A549 (cell line): ENCODE measurements at regions not wholly inside any gene's neighbourhood (a gene's known extent, or its start where the extent isn't known, plus 50 kb on each side); places are given as distances from the start of the nearest gene placed in this dataset.

Experiments
- ATAC-seq, 2 experiments: fragments of 200-7000 bp in 1 of 2; fragments of >200 bp in 1 of 2; cut with Nextera tagmentation in 1 of 2; cut with Tn5 transposase in 1 of 2; 3 replicates each; pipeline versions ENCODE4 v1.8.0 to v1.9.1; 2018 to 2020; ENCODE audit warnings: mild to moderate bottlenecking in 1 of 2, moderate library complexity in 1 of 2
- CTCF ChIA-PET: fragments of 300-600 bp; sonication (Branson Sonifier 250); formaldehyde crosslinking; extraction: SDS; loops from one replicate; lab custom pipeline; 2021; ENCODE audit warnings: antibody characterized with exemption, inconsistent platforms; lab: Yijun Ruan, JAX
- POLR2A ChIA-PET: fragments of 350-600 bp; formaldehyde crosslinking; extraction: SDS; loops from one replicate; lab custom pipeline; 2021; ENCODE audit warnings: antibody characterized with exemption, inconsistent platforms; lab: Yijun Ruan, JAX
- DNase-seq, 2 experiments: peaks; one replicate each; pipeline versions ENCODE4 v3.0.0 to v3.0.0-alpha.2; 2011 to 2016; ENCODE audit warnings: low read depth in 1 of 2, low spot score in 1 of 2
- FAIRE-seq: peaks from 2 replicates; lab custom pipeline; 2011; peaks lifted over from hg19 to GRCh38; lab: Jason Lieb, UNC
- H3K27ac ChIP-seq, 2 experiments: fragments of >200 bp; sonication (Bioruptor Twin); formaldehyde crosslinking; 3 replicates each; pipeline ENCODE4 v1.5.1; 2016 to 2017
- H3K4me1 ChIP-seq: fragments of >200 bp; sonication (Bioruptor Twin); formaldehyde crosslinking; 3 replicates; pipeline ENCODE4 v1.6.1; 2016
- H3K4me2 ChIP-seq: fragments of >200 bp; sonication (Bioruptor Twin); formaldehyde crosslinking; 3 replicates; pipeline ENCODE4 v1.6.1; 2016
- H3K4me3 ChIP-seq: fragments of >200 bp; sonication (Bioruptor Twin); formaldehyde crosslinking; 3 replicates; pipeline ENCODE4 v1.5.1; 2016
- H3K9me3 ChIP-seq: fragments of >200 bp; sonication (Bioruptor Twin); formaldehyde crosslinking; 3 replicates; pipeline ENCODE4 v1.6.1; 2016
- BCL3 ChIP-seq: fragments of >200 bp; sonication (Bioruptor Twin); formaldehyde crosslinking; IDR thresholded peaks from 3 replicates; pipeline ENCODE4 v1.6.1; 2016
- BHLHE40 ChIP-seq: IDR thresholded peaks from 2 replicates; pipeline ENCODE4 v1.6.1; 2012; ENCODE audit warnings: low read depth, low read length, inconsistent platforms
- CHD2 ChIP-seq: fragments of 150-350 bp; IDR thresholded peaks from 2 replicates; pipeline ENCODE4 v1.6.1; 2014; ENCODE audit warnings: low read length; ENCODE audit not compliant: partially characterized antibody
- E2F6 ChIP-seq: IDR thresholded peaks from 2 replicates; pipeline ENCODE4 v1.6.1; 2012; ENCODE audit warnings: low read depth, borderline replicate concordance
- ESRRA ChIP-seq: fragments of 150-350 bp; IDR thresholded peaks from 2 replicates; pipeline ENCODE4 v1.6.1; 2014; ENCODE audit warnings: mild to moderate bottlenecking, low read length, borderline replicate concordance
- FOSB ChIP-seq: fragments of 250-450 bp; sonication (Bioruptor Pico); IDR thresholded peaks from 2 replicates; pipeline ENCODE4 v1.5.0; 2020; ENCODE audit warnings: mild to moderate bottlenecking, moderate library complexity
- HES2 ChIP-seq: fragments of >200 bp; sonication (Bioruptor Twin); formaldehyde crosslinking; IDR thresholded peaks from 2 replicates; pipeline ENCODE4 v1.6.1; 2016
- HEYL ChIP-seq: fragments of 250-450 bp; sonication (Bioruptor Pico); IDR thresholded peaks from 2 replicates; pipeline ENCODE4 v1.8.0; 2021; ENCODE audit warnings: mild to moderate bottlenecking, moderate library complexity
- HOXA7 ChIP-seq: fragments of 250-450 bp; sonication (Bioruptor Pico); IDR thresholded peaks from 2 replicates; pipeline ENCODE4 v1.5.0; 2020; ENCODE audit warnings: mild to moderate bottlenecking, moderate library complexity
- HOXB13 ChIP-seq: fragments of 250-450 bp; sonication (Bioruptor Pico); IDR thresholded peaks from 2 replicates; pipeline ENCODE4 v1.5.0; 2020; ENCODE audit warnings: low read depth, mild to moderate bottlenecking, moderate library complexity
- JUNB ChIP-seq: fragments of >200 bp; sonication (Bioruptor Twin); formaldehyde crosslinking; IDR thresholded peaks from 2 replicates; pipeline ENCODE4 v1.6.1; 2016
- MAFK ChIP-seq: fragments of 450-650 bp; IDR thresholded peaks from 2 replicates; pipeline ENCODE4 v1.6.1; 2014; ENCODE audit not compliant: partially characterized antibody
- NFE2L2 ChIP-seq: fragments of 150-350 bp; conservative IDR thresholded peaks from 2 replicates; pipeline ENCODE4 v1.6.1; 2014; ENCODE audit warnings: low read length
- NR3C1 ChIP-seq: fragments of >200 bp; sonication (Bioruptor Twin); formaldehyde crosslinking; IDR thresholded peaks from 3 replicates; pipeline ENCODE4 v1.6.1; 2017
- PBX3 ChIP-seq: IDR thresholded peaks from 2 replicates; pipeline ENCODE4 v1.6.1; 2012
- POLR2A ChIP-seq: IDR thresholded peaks from 2 replicates; pipeline ENCODE4 v1.6.1; 2012; ENCODE audit warnings: mild to moderate bottlenecking, low read length
- RAD21 ChIP-seq, 2 experiments: fragments of >200 bp in 1 of 2; sonication (Bioruptor Twin) in 1 of 2; formaldehyde crosslinking in 1 of 2; IDR thresholded peaks in 1 of 2; conservative IDR thresholded peaks in 1 of 2; 2 replicates in 1 of 2; 3 replicates in 1 of 2; pipeline ENCODE4 v1.6.1; 2012 to 2018; ENCODE audit warnings: inconsistent platforms in 1 of 2
- RFX5 ChIP-seq: fragments of 450-650 bp; IDR thresholded peaks from 2 replicates; pipeline ENCODE4 v1.7.1; 2014; ENCODE audit warnings: antibody characterized with exemption, mild to moderate bottlenecking, moderate library complexity
- TP53 ChIP-seq: fragments of 250-450 bp; sonication (Bioruptor Pico); IDR thresholded peaks from 2 replicates; pipeline ENCODE4 v1.5.0; 2021; ENCODE audit warnings: mild to moderate bottlenecking, moderate library complexity
- USF2 ChIP-seq: fragments of 450-650 bp; IDR thresholded peaks from 2 replicates; pipeline ENCODE4 v1.6.1; 2014; ENCODE audit warnings: antibody characterized with exemption
- ZNF302 ChIP-seq: fragments of 250-450 bp; sonication (Bioruptor Pico); IDR thresholded peaks from 2 replicates; pipeline ENCODE4 v1.9.0; 2021; ENCODE audit warnings: inconsistent platforms, mild to moderate bottlenecking, moderate library complexity
- ZSCAN20 ChIP-seq: fragments of 250-450 bp; sonication (Bioruptor Pico); IDR thresholded peaks from 2 replicates; pipeline ENCODE4 v1.8.0; 2022; ENCODE audit warnings: mild to moderate bottlenecking, moderate library complexity
- WGBS: methylation state at CpG from one replicate; pipeline ENCODE4 v1.1.6; 2017; ENCODE audit errors: missing lambda C conversion rate; 5-methylcytosine and 5-hydroxymethylcytosine counted together

- ChIA-PET POLR2A (no interaction called here), CTCF (interaction anchor here (1.2 to 2.0 kb wide), 2 partner anchors 39 to 55 kb away, joined by 3 to 9 read pairs; no protein-coding TSS in a partner anchor)
- 4% methylated on average over 3 of the region's 3 CpGs for WGBS
- no peak for TF ChIP-seq HEYL (CRISPR knock-in tag)
- no peak for TF ChIP-seq HOXB13 (CRISPR knock-in tag)
- TF ChIP-seq PBX3: no peak
- no peak for TF ChIP-seq BHLHE40
- no peak for TF ChIP-seq HES2
- no peak for TF ChIP-seq FOSB (CRISPR knock-in tag)
- no peak for TF ChIP-seq POLR2A
- no peak for TF ChIP-seq E2F6
- Histone ChIP-seq H3K4me1 (no peaks in the 10 kb centered on the region), H3K9me3 (no peaks in the 10 kb centered on the region), H3K27ac (no peak overlapping the region), H3K4me2 (no peak overlapping the region), H3K4me3 (no peak overlapping the region)
- no peak; a peak in 1 of 6 replicates for ATAC-seq
- FAIRE-seq: no peak
- no peak for DNase-seq
Measured at GRCh38 chr12:3354586-3354985, 136.4 kb upstream of the PRMT8 start.

- POLR2A ChIA-PET: no interaction called here
- DNase-seq (no peak), FAIRE-seq (no peak), ATAC-seq (no peak)
- no peak for TF ChIP-seq HEYL (CRISPR knock-in tag)
- TF ChIP-seq ZSCAN20 (CRISPR knock-in tag): no peak
- no peak for TF ChIP-seq NR3C1
- Histone ChIP-seq H3K4me2 (no peak overlapping the region), H3K27ac (no peak overlapping the region), H3K4me3 (no peak overlapping the region), H3K9me3 (no peaks in the 10 kb centered on the region), H3K4me1 (no peaks in the 10 kb centered on the region)
- CTCF ChIA-PET: interaction anchor here (1.4 to 1.8 kb wide), 2 partner anchors 55 to 104 kb away, joined by 3 to 8 read pairs; no protein-coding TSS in a partner anchor
- WGBS: 16% methylated on average over 9 of the region's 9 CpGs
Measured at GRCh38 chr12:3355378-3355900, 135.6 kb upstream of the PRMT8 start.

- TF ChIP-seq MAFK (peak; percentile 63), HES2 (no peak)
- ChIA-PET CTCF (no interaction called here), POLR2A (no interaction called here)
- 52% methylated on average over 8 of the region's 8 CpGs for WGBS
- no peaks in the 10 kb centered on the region for H3K9me3 ChIP-seq
- ATAC-seq (no peak), DNase-seq (no peak), FAIRE-seq (no peak)
- H3K4me2 ChIP-seq: no peak overlapping the region
- no peaks in the 10 kb centered on the region for H3K4me1 ChIP-seq
- H3K4me3 ChIP-seq: no peak overlapping the region
- no peak overlapping the region for H3K27ac ChIP-seq
Measured at GRCh38 chr12:3357950-3358525, 133.0 kb upstream of the PRMT8 start.

GRCh38 chr12:3359478-3359877, 131.5 kb upstream of the PRMT8 start:
- H3K4me1 ChIP-seq: no peaks in the 10 kb centered on the region
- no peak for TF ChIP-seq RAD21 (conservative IDR thresholded peaks at IDR 0.05 in 1 of 2, IDR thresholded peaks at IDR 0.05 in 1 of 2)
- TF ChIP-seq BHLHE40: no peak
- no peak for TF ChIP-seq TP53
- FAIRE-seq (no peak), ATAC-seq (no peak), DNase-seq (no peak)
- H3K4me3 ChIP-seq: no peak overlapping the region
- 44% methylated on average over 2 of the region's 2 CpGs for WGBS
- no peak overlapping the region for H3K4me2 ChIP-seq
- CTCF ChIA-PET: no interaction called here
- H3K27ac ChIP-seq: no peak overlapping the region
- POLR2A ChIA-PET: no interaction called here
- no peaks in the 10 kb centered on the region for H3K9me3 ChIP-seq

- Histone ChIP-seq H3K9me3 (no peaks in the 10 kb centered on the region), H3K4me1 (no peaks in the 10 kb centered on the region), H3K4me2 (no peak overlapping the region), H3K27ac (no peak overlapping the region), H3K4me3 (no peak overlapping the region)
- POLR2A ChIA-PET: no interaction called here
- 62% methylated on average over 6 of the region's 6 CpGs for WGBS
- ATAC-seq (no peak), DNase-seq (no peak), FAIRE-seq (no peak)
- CTCF ChIA-PET: no interaction called here
- no peak for TF ChIP-seq JUNB
- TF ChIP-seq ZNF302 (CRISPR knock-in tag): no peak
- TF ChIP-seq RFX5: no peak
- TF ChIP-seq CHD2: no peak
- TF ChIP-seq USF2: no peak
- TF ChIP-seq BCL3: no peak
- TF ChIP-seq ESRRA: no peak
- no peak for TF ChIP-seq NFE2L2
- no peak for TF ChIP-seq HOXA7 (CRISPR knock-in tag)
- no peak for TF ChIP-seq BHLHE40
Measured at GRCh38 chr12:3361146-3361545, 129.9 kb upstream of the PRMT8 start.
